GM18508 (cell line): ENCODE measurements at regions not wholly inside any gene's neighbourhood (a gene's known extent, or its start where the extent isn't known, plus 50 kb on each side); places are given as distances from the start of the nearest gene placed in this dataset.
"Not testable (repeated sequence)": the region's sequence is repeated elsewhere in the genome, so short reads cannot be mapped to it uniquely, and the experiment has no call there.

Source experiments
- ATAC-seq: cut with Tn5 transposase; IDR thresholded peaks from one replicate; pipeline ENCODE4 v1.9.1; 2021; ENCODE audit warnings: moderate number of reproducible peaks; ENCODE audit not compliant: insufficient read depth, unreplicated experiment

DNA sequence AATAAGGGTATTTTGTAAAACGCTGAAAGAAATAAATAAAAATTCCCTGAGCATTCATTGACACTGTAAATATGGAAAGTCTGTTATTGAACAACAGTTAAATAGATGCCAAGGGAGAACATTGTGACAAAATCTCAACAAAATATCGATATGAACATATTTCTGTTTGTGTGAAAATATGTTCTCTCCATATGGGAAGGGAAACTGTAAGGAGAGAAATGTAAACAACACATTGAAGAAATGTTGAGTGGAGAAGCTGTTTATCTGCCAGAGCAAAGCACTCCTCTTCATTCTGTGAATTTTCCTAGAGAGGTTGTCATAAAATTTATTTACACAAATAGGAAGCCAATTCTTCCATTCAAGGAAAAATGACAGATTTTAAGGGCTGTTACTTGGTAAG is 57.1 kb upstream of the EOMES start:
- no peak for ATAC-seq

DNA sequence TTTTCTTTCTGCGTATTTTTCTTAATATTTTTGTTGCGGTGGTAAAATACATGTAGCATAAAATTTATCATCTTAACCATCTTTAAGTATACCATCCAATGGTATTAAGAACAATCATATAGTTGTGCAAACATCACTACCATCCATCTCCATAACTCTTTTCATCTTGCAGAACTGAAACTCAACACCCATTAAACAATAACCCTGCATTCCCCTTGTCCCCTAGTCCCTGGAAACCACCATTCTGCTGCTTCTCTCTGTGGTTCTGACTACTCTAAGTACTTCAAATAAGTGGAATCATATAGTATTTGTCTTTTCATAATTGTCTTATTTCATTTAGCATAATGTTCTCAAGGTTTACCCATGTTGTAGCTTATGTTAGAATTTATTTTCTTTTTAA is 67.3 kb upstream of the EOMES start:
- ATAC-seq = peak; percentile 70

DNA sequence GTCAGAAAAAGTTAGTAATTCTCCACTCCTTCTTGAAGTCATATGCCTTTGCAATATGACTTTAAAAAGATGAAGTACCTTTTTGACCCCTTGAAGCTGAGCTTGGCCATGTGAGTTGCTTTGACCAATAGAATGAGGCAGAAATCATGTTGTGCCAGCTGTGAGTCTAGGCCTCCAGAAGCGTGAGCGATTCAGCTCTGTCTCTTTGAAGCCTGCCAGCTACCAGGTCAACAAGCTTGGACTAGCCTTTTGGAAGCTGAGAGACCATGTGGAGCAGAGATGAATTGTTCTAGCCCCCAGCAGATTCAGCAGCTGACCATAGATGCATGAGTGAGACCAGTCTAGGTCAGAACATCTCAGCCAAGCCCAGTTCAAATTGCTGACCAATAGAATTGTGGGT is 69.8 kb upstream of the EOMES start:
- ATAC-seq = no peak

GRCh38 chr3:27792869-27793268 is 70.7 kb upstream of the EOMES start:
- ATAC-seq = no peak

DNA sequence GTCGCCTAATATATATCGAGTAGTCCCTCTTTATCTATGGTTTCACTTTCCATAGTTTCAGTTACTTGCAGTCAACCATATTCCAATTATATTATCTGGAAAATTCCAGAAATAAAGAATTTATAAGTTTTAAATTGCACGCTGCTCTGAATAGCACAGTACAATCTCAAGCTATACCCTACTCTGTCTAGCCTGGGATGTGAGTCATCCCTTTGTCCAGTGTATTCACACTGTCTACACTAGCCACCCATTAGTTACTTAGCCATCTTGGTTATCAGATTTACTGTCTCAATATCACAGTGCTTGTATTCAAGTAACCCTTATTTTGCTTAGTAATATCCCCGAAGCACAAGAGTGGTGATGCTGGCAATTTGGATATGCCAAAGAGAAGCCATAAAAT is 72.1 kb upstream of the EOMES start:
- no peak for ATAC-seq

DNA sequence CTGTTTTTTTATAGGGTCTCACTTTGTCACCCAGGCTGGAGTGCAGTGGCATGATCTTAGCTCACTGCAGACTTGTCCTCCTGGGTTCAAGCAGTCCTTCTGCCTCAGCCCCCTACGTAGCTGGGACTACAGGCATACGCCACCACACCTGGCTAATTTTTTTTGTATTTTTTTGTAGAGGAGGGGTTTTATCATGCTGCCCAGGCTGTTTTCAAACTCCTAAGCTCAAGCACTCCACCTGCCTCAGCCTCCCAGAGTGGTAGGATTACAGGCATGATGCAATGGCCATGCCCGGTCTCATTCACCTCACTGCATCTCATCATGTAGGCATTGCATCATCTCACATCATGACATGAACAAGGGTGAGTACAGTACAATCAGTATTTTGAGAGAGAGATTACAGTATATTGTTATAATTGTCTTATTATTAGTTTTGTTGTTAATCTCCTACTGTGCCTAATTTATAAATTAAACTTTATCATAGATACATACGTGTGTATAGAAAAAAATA is 74.3 kb upstream of the EOMES start:
- no peak for ATAC-seq

DNA sequence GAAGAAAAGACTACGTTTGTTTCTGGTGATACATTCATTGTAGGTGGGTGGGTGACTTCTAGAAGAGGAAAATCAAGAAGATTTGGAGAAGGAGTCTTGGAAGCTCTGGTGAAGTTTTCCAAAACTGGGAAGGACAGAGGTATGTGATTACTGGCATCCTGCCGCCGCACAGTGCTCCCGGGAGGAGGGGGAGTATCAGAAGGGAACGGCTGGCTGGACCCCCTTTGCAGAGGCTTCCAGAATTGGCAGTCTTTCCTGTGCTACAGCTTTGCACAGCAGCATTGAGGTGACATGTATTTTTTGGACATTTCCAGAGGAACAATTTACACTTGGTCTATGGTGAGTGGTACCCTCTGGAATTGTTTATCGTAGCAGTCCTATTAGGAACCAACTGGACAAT is 75.7 kb upstream of the EOMES start:
- no peak for ATAC-seq

- ATAC-seq = no peak
Measured at GRCh38 chr3:27800261-27800660, 78.1 kb upstream of the EOMES start.

- ATAC-seq = no peak
Measured at GRCh38 chr3:27802425-27802824, 80.3 kb upstream of the EOMES start.

- no peak for ATAC-seq
Measured at GRCh38 chr3:27802849-27803248, 80.7 kb upstream of the EOMES start.

GRCh38 chr3:27805282-27805681 is 83.2 kb upstream of the EOMES start:
- no peak for ATAC-seq

- ATAC-seq = no peak
Measured at GRCh38 chr3:27813255-27813654, 91.1 kb upstream of the EOMES start.

- ATAC-seq = not testable (repeated sequence)
Measured at GRCh38 chr3:27821609-27822008, 99.5 kb upstream of the EOMES start.

- ATAC-seq = no peak
Measured at GRCh38 chr3:27824312-27825200, 102.4 kb upstream of the EOMES start.

GRCh38 chr3:27826448-27826847 is 104.3 kb upstream of the EOMES start:
- no peak for ATAC-seq

DNA sequence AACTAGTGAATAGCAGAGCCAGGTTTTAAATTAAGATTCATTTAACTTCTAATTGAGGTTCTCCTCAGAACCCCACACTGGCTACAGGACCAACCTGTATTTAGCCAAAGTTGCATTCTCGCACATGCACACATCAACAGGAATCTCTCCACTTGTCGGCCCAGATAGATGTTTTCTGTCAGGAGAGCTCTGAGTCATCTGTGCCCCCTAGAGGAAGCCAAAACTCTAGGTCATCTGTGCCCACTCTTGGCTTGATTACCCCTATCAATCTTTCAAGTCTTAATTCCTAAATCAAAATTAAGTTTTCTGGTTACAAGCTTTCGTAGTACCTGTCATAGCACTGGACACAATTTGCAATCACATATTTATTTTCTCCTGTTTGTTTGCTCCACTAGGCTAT is 104.9 kb upstream of the EOMES start:
- ATAC-seq = no peak

DNA sequence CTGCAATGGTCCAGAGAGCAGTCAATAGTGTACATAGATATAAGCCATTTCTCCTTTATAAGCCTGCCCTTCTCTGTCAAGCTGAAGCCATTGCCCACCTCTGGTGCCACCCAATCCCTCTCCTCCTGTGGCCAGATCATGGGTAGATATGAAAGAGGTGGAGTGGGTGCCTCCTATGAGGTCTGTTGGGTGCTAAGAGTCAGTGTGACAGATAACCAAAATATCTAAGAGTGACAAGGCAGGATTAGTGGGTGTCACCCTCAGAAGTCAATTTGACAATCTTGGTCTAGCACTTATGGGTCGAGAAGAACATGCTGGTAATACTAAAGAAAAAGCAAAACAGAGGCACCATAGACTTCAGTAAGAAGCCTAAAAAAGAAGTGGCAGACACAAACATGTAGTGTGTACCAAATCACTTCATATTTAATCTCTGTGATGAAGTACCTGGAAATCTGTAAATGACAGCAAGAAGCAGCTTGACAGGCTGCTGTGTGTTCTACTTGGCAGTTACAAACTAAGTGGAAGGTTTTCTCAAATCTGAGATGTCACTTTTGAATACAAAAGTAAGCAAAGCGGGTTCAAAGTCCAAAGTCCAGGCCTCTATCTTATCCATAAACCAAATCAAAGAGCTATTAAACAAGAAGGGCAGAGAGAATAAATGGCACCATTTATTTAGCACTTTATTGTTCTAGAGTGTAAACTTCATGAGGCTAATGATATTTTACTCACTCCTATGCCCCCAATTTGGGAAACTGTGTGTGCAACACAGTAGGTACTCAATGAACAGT is 118.9 kb upstream of the EOMES start:
- no peak for ATAC-seq

- ATAC-seq = no peak
Measured at GRCh38 chr3:27844052-27844675, 122.0 kb upstream of the EOMES start.

DNA sequence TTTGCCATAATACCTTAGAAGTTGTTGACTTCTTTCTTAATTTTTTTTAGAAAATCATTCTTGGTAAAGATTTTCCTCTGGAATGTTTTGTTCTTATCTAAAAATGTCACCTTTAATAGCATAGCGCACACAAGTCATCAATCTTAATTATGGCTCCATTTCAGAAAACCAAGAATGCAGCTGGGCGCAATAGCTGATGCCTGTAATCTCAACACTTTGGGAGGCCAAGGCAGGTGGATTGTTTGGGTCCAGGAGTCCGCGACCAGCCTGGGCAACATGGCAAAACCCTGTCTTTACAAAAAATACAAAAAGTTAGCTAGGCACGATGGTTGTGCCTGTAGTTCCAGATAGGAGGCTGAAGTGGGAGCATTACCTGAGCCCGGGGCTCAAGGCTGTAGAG is 125.6 kb upstream of the EOMES start:
- no peak for ATAC-seq

DNA sequence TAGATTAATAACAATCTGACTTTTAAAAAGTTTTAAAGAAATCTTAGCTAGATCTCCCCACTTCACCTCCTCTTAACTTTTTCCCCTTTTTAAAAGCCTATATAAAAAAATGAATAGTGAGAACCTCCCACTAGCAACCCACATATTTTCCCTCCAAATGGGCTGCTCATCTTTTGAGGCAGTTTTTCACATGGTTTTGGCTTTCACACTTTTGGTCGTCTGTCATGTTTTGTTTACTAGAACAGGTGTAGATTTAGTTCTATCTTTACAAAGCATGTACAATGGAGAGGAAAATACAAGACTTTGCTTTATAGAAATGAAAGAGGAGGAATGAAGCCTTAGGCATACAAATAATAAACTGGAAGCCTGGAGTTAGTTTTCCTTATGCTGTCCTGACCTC is 126.7 kb upstream of the EOMES start:
- no peak for ATAC-seq

GRCh38 chr3:27859821-27860220 is 137.7 kb upstream of the EOMES start:
- ATAC-seq = no peak
